HCT116 (cell line): ENCODE measurements at regions not wholly inside any gene's neighbourhood (a gene's known extent, or its start where the extent isn't known, plus 50 kb on each side); places are given as distances from the start of the nearest gene placed in this dataset.
"Not testable (repeated sequence)": the region's sequence is repeated elsewhere in the genome, so short reads cannot be mapped to it uniquely, and the experiment has no call there.

ENCODE experiments used
- ATAC-seq: fragments of 200-7000 bp; cut with Tn5 transposase; 2 replicates; pipeline ENCODE4 v1.9.1; 2020; ENCODE audit warnings: mild to moderate bottlenecking, moderate library complexity
- BruUV-seq: library from RNA; stranded (reverse); fragments of 400-500 nt; replicated peaks from 2 replicates; lab custom pipeline; 2021; lab: Mats Ljungman, UMichigan
- CTCF ChIA-PET: fragments of 300-600 bp; sonication (Branson Sonifier 250); formaldehyde crosslinking; loops from one replicate; lab custom pipeline; 2021; ENCODE audit warnings: antibody characterized with exemption; lab: Charles Lee
- POLR2A ChIA-PET: fragments of 300-600, 350-600 bp; sonication (Branson Sonifier 250); formaldehyde crosslinking; loops from one replicate; lab custom pipeline; 2021; ENCODE audit warnings: antibody characterized with exemption; lab: Charles Lee
- RAD21 ChIA-PET, 2 experiments: fragments of 300-600 bp; sonication (Branson Sonifier 250); formaldehyde crosslinking; loops; one replicate each; lab custom pipeline; 2023; ENCODE audit warnings: low total read pairs in 2 of 2; ENCODE audit not compliant: uncharacterized antibody in 2 of 2, unreplicated experiment in 2 of 2, low non-redundant PET in 1 of 2; lab: Charles Lee
- DNase-seq: peaks from one replicate; pipeline ENCODE4 v3.0.0-alpha.2; 2010; ENCODE audit warnings: low read depth, low spot score
- H2AFZ ChIP-seq: fragments of 200-600 bp; shearing (Covaris generic), sonication (generic); 2 replicates; pipeline ENCODE4 v1.6.1; 2017; ENCODE audit warnings: low read depth, mixed run types, mixed read lengths, antibody characterized with exemption, low read length; ENCODE audit not compliant: poor library complexity, severe bottlenecking
- H3K27ac ChIP-seq: 2 replicates; pipeline ENCODE4 v1.5.1; 2012; ENCODE audit warnings: low read depth, low read length
- H3K27me3 ChIP-seq: fragments of 200-600 bp; sonication (generic); 2 replicates; pipeline ENCODE4 v1.6.1; 2016; ENCODE audit warnings: mixed run types, low read length, mixed read lengths; ENCODE audit not compliant: insufficient read depth
- H3K36me3 ChIP-seq, 2 experiments: fragments of 200-500 bp in 1 of 2; fragments of 200-600 bp in 1 of 2; sonication (Bioruptor generic) in 1 of 2; sonication (generic) in 1 of 2; 2 replicates each; pipeline versions ENCODE4 v1.5.1 to v1.6.1; 2014 to 2016; ENCODE audit warnings: low read length in 2 of 2, inconsistent platforms in 1 of 2, mixed read lengths in 1 of 2, mixed run types in 1 of 2; ENCODE audit not compliant: insufficient read depth in 2 of 2, control insufficient read depth in 1 of 2
- H3K4me1 ChIP-seq, 2 experiments: fragments of 200-600 bp in 1 of 2; sonication (generic) in 1 of 2; 2 replicates each; pipeline versions ENCODE4 v1.5.1 to v1.6.1; 2012 to 2017; ENCODE audit warnings: low read length in 2 of 2, inconsistent platforms in 1 of 2, mild to moderate bottlenecking in 1 of 2, mixed read lengths in 1 of 2, mixed run types in 1 of 2, moderate library complexity in 1 of 2; ENCODE audit not compliant: insufficient read depth in 2 of 2, control insufficient read depth in 1 of 2
- H3K4me2 ChIP-seq: fragments of 200-600 bp; sonication (generic); 2 replicates; pipeline ENCODE4 v1.6.1; 2017; ENCODE audit warnings: mixed run types, low read length, mixed read lengths
- H3K4me3 ChIP-seq, 2 experiments: fragments of 200-600 bp in 1 of 2; sonication (generic) in 1 of 2; replicated peaks in 1 of 2; 2 replicates each; pipeline ENCODE4 v1.5.1; 2011 to 2016; ENCODE audit warnings: low read length in 2 of 2, control low read depth in 1 of 2, low read depth in 1 of 2, mild to moderate bottlenecking in 1 of 2, mixed read lengths in 1 of 2, mixed run types in 1 of 2
- H3K79me2 ChIP-seq: fragments of 200-600 bp; sonication (generic); 2 replicates; pipeline ENCODE4 v1.6.1; 2017; ENCODE audit warnings: mild to moderate bottlenecking, mixed run types, low read length, moderate library complexity, mixed read lengths; ENCODE audit not compliant: insufficient read depth
- H3K9ac ChIP-seq: fragments of 200-600 bp; sonication (generic); 2 replicates; pipeline ENCODE4 v1.6.1; 2016; ENCODE audit warnings: low read length, mixed read lengths
- H3K9me2 ChIP-seq: fragments of 200-600 bp; sonication (generic), shearing (Covaris generic); 2 replicates; pipeline ENCODE4 v1.6.1; 2017; ENCODE audit warnings: mixed run types, mild to moderate bottlenecking, moderate library complexity; ENCODE audit not compliant: insufficient read depth
- H3K9me3 ChIP-seq, 2 experiments: fragments of 200-500 bp in 1 of 2; fragments of 200-600 bp in 1 of 2; sonication (Bioruptor generic) in 1 of 2; sonication (generic) in 1 of 2; 2 replicates each; pipeline ENCODE4 v1.6.1; 2014 to 2017; ENCODE audit warnings: low read length in 2 of 2, mixed read lengths in 2 of 2, inconsistent platforms in 1 of 2, low read depth in 1 of 2, mild to moderate bottlenecking in 1 of 2, mixed run types in 1 of 2, moderate library complexity in 1 of 2; ENCODE audit not compliant: control insufficient read depth in 1 of 2, insufficient read depth in 1 of 2
- H4K20me1 ChIP-seq: fragments of 200-600 bp; sonication (generic), shearing (Covaris generic); 2 replicates; pipeline ENCODE4 v1.6.1; 2017; ENCODE audit warnings: mixed run types, mild to moderate bottlenecking, moderate library complexity; ENCODE audit not compliant: insufficient read depth
- CEBPB ChIP-seq: IDR thresholded peaks from 2 replicates; pipeline ENCODE4 v1.6.1; 2012; ENCODE audit warnings: low read depth
- EGR1 ChIP-seq: IDR thresholded peaks from 2 replicates; pipeline ENCODE4 v1.6.1; 2012; ENCODE audit warnings: low read depth
- POLR2AphosphoS5 ChIP-seq: IDR thresholded peaks from 2 replicates; pipeline ENCODE4 v1.6.1; 2011; ENCODE audit warnings: mild to moderate bottlenecking, low read depth, low read length, moderate library complexity
- SP1 ChIP-seq: IDR thresholded peaks from 2 replicates; pipeline ENCODE4 v1.6.1; 2012; ENCODE audit warnings: low read depth
- TCF7L2 ChIP-seq: IDR thresholded peaks from 2 replicates; pipeline ENCODE4 v1.7.0; 2011; ENCODE audit warnings: borderline replicate concordance, inconsistent platforms; ENCODE audit not compliant: insufficient read depth, insufficient read length; ENCODE audit errors: extremely low read depth
- YY1 ChIP-seq: IDR thresholded peaks from 2 replicates; pipeline ENCODE4 v1.6.1; 2011; ENCODE audit warnings: low read length, low read depth, moderate library complexity, mild to moderate bottlenecking; ENCODE audit not compliant: insufficient replicate concordance; ENCODE audit errors: extremely low read depth
- intact Hi-C: fragments of 100-400 bp; cut with micrococcal nuclease; formaldehyde crosslinking; loops from 2 replicates; pipeline ENCODE4 v1.10.0; 2022
- TF ChIP-seq, protein P1 (sequence below), 3 experiments: fragments of 200-600 bp in 1 of 3; sonication (generic) in 1 of 3; IDR thresholded peaks in 2 of 3; conservative IDR thresholded peaks in 1 of 3; 2 replicates each; pipeline ENCODE4 v1.5.1; 2012 to 2017; ENCODE audit warnings: low read depth in 2 of 3, low read length in 2 of 3, antibody characterized with exemption in 1 of 3, borderline replicate concordance in 1 of 3, control low read depth in 1 of 3, mild to moderate bottlenecking in 1 of 3, mixed read lengths in 1 of 3, mixed run types in 1 of 3, moderate library complexity in 1 of 3; ENCODE audit not compliant: insufficient read depth in 1 of 3
- TF ChIP-seq, protein P2 (sequence below): IDR thresholded peaks from 2 replicates; pipeline ENCODE4 v1.6.1; 2012

GRCh38 chr14:85016496-85016895 lies 513.4 kb upstream of the FLRT2 start (continued):
- TF ChIP-seq, protein P1, sequence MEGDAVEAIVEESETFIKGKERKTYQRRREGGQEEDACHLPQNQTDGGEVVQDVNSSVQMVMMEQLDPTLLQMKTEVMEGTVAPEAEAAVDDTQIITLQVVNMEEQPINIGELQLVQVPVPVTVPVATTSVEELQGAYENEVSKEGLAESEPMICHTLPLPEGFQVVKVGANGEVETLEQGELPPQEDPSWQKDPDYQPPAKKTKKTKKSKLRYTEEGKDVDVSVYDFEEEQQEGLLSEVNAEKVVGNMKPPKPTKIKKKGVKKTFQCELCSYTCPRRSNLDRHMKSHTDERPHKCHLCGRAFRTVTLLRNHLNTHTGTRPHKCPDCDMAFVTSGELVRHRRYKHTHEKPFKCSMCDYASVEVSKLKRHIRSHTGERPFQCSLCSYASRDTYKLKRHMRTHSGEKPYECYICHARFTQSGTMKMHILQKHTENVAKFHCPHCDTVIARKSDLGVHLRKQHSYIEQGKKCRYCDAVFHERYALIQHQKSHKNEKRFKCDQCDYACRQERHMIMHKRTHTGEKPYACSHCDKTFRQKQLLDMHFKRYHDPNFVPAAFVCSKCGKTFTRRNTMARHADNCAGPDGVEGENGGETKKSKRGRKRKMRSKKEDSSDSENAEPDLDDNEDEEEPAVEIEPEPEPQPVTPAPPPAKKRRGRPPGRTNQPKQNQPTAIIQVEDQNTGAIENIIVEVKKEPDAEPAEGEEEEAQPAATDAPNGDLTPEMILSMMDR (IDR thresholded peaks at IDR 0.05 in 2 of 3, conservative IDR thresholded peaks at IDR 0.05 in 1 of 3; ENCODE audit: borderline replicate concordance in 1 of 3, insufficient read depth in 1 of 3, low read depth in 2 of 3, low read length in 2 of 3): no peak
- TF ChIP-seq EGR1 (no peak), CEBPB (no peak), YY1 (no peak), SP1 (no peak), TCF7L2 (no peak), POLR2AphosphoS5 (no peak)
- TF ChIP-seq, protein P2, sequence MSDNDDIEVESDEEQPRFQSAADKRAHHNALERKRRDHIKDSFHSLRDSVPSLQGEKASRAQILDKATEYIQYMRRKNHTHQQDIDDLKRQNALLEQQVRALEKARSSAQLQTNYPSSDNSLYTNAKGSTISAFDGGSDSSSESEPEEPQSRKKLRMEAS: no peak
- TF ChIP-seq, all 23 proteins: peak for 0

- RAD21 ChIA-PET, POLR2A ChIA-PET, H4K20me1 ChIP-seq, H3K4me3 ChIP-seq, H3K4me2 ChIP-seq, intact Hi-C loops, H3K4me1 ChIP-seq, BruUV-seq, H3K36me3 ChIP-seq, H3K9ac ChIP-seq, CTCF ChIA-PET, H3K9me3 ChIP-seq, H3K27ac ChIP-seq, DNase-seq, H2AFZ ChIP-seq, H3K9me2 ChIP-seq, H3K79me2 ChIP-seq, H3K27me3 ChIP-seq, ATAC-seq: not testable (repeated sequence)
Observed at GRCh38 chr14:85023866-85024265, 506.1 kb upstream of the FLRT2 start.
